WERI-Rb-1 (cell line): ENCODE measurements at regions not wholly inside any gene's neighbourhood (a gene's known extent, or its start where the extent isn't known, plus 50 kb on each side); places are given as distances from the start of the nearest gene placed in this dataset.
"Not testable (repeated sequence)": the region's sequence is repeated elsewhere in the genome, so short reads cannot be mapped to it uniquely, and the experiment has no call there.

Source experiments
- DNase-seq: peaks from one replicate; pipeline ENCODE4 v3.0.0-alpha.2; 2020
- H3K27ac ChIP-seq: fragments of 250-450 bp; sonication (Bioruptor Pico); 2 replicates; pipeline ENCODE4 v1.5.1; 2020; ENCODE audit warnings: mild to moderate bottlenecking, moderate library complexity
- H3K27me3 ChIP-seq: fragments of 250-450 bp; sonication (Bioruptor Pico); 2 replicates; pipeline ENCODE4 v1.5.1; 2021; ENCODE audit warnings: mild to moderate bottlenecking, low read depth, moderate library complexity; ENCODE audit not compliant: insufficient read depth, severe bottlenecking
- H3K36me3 ChIP-seq: fragments of 250-450 bp; sonication (Bioruptor Pico); 2 replicates; pipeline ENCODE4 v1.5.1; 2020; ENCODE audit warnings: mild to moderate bottlenecking, moderate library complexity
- H3K4me3 ChIP-seq: 2 replicates; pipeline ENCODE4 v1.5.1; 2011; ENCODE audit warnings: low read depth, mild to moderate bottlenecking, control low read depth, low read length
- H3K9me3 ChIP-seq: fragments of 250-450 bp; sonication (Bioruptor Pico); 2 replicates; pipeline ENCODE4 v1.5.1; 2021; ENCODE audit warnings: mild to moderate bottlenecking, moderate library complexity; ENCODE audit not compliant: severe bottlenecking
- CTCF ChIP-seq: IDR thresholded peaks from 2 replicates; pipeline ENCODE4 v1.5.1; 2011; ENCODE audit warnings: low read depth, mild to moderate bottlenecking, control low read depth, inconsistent platforms, low read length

- no peak for TF ChIP-seq CTCF
- H3K9me3 ChIP-seq = peaks cover 6% of the 10 kb centered on the region
- no peak for DNase-seq
These were observed 231.0 kb downstream of the RAB11FIP4 start for GRCh38 chr17:31622500-31622899.

GRCh38 chr17:31621566-31621965 lies 230.1 kb downstream of the RAB11FIP4 start:
- Histone ChIP-seq H3K27me3 (no peaks in the 10 kb centered on the region), H3K36me3 (no peaks in the 10 kb centered on the region), H3K4me3 (no peak overlapping the region), H3K27ac (no peak overlapping the region), H3K9me3 (peaks cover 6% of the 10 kb centered on the region)
- no peak for DNase-seq
- no peak for TF ChIP-seq CTCF

More at GRCh38 chr17:31622500-31622899, 231.0 kb downstream of the RAB11FIP4 start:
- Histone ChIP-seq H3K36me3 (no peaks in the 10 kb centered on the region), H3K27me3 (no peaks in the 10 kb centered on the region), H3K27ac (no peak overlapping the region), H3K4me3 (no peak overlapping the region)

- H3K9me3 ChIP-seq, H3K36me3 ChIP-seq, DNase-seq, H3K27me3 ChIP-seq, H3K4me3 ChIP-seq, H3K27ac ChIP-seq: not testable (repeated sequence)
These were observed 219.6 kb downstream of the RAB11FIP4 start for GRCh38 chr17:31611053-31611452.

GRCh38 chr17:31609996-31610910 lies 218.8 kb downstream of the RAB11FIP4 start:
- Histone ChIP-seq H3K4me3 (no peak overlapping the region), H3K27me3 (no peaks in the 10 kb centered on the region), H3K36me3 (no peaks in the 10 kb centered on the region), H3K9me3 (no peaks in the 10 kb centered on the region), H3K27ac (no peak overlapping the region)
- no peak for DNase-seq
- TF ChIP-seq CTCF = no peak

GRCh38 chr17:31609331-31609730 lies 217.9 kb downstream of the RAB11FIP4 start:
- no peak for DNase-seq
- Histone ChIP-seq H3K9me3 (no peaks in the 10 kb centered on the region), H3K27me3 (no peaks in the 10 kb centered on the region), H3K27ac (no peak overlapping the region), H3K36me3 (no peaks in the 10 kb centered on the region), H3K4me3 (no peak overlapping the region)
- no peak for TF ChIP-seq CTCF

- Histone ChIP-seq H3K27me3 (no peaks in the 10 kb centered on the region), H3K27ac (no peak overlapping the region), H3K4me3 (no peak overlapping the region), H3K36me3 (no peaks in the 10 kb centered on the region), H3K9me3 (no peaks in the 10 kb centered on the region)
- TF ChIP-seq CTCF = no peak
- DNase-seq = no peak
These were observed 217.3 kb downstream of the RAB11FIP4 start for GRCh38 chr17:31608659-31609254.
